GM23338 (cell line): ENCODE measurements at regions not wholly inside any gene's neighbourhood (a gene's known extent, or its start where the extent isn't known, plus 50 kb on each side); places are given as distances from the start of the nearest gene placed in this dataset.

ENCODE experiments used
- CREB1 ChIP-seq: fragments of 250-450 bp; sonication (Bioruptor Pico); IDR thresholded peaks from 2 replicates; pipeline ENCODE4 v1.5.0; 2020; ENCODE audit warnings: low read depth, mild to moderate bottlenecking, moderate library complexity
- CTCF ChIP-seq, 2 experiments: fragments of 200-600 bp in 1 of 2; sonication (generic) in 1 of 2; conservative IDR thresholded peaks; 2 replicates each; pipeline versions ENCODE4 v1.5.1 to v1.6.1; 2016 to 2017; ENCODE audit warnings: antibody characterized with exemption in 2 of 2, low read depth in 2 of 2, mild to moderate bottlenecking in 2 of 2, moderate library complexity in 1 of 2
- EZH2 ChIP-seq: fragments of 200-600 bp; sonication (generic); IDR thresholded peaks from one replicate; pipeline ENCODE4 v1.8.0; 2017; ENCODE audit warnings: antibody characterized with exemption, mild to moderate bottlenecking, low read depth; ENCODE audit not compliant: unreplicated experiment
- EZH2phosphoT487 ChIP-seq: fragments of 200-600 bp; sonication (generic); IDR thresholded peaks from one replicate; pipeline ENCODE4 v1.8.1; 2018; ENCODE audit warnings: antibody characterized with exemption; ENCODE audit not compliant: unreplicated experiment
- POLR2AphosphoS5 ChIP-seq: IDR thresholded peaks from 2 replicates; pipeline ENCODE4 v1.6.1; 2016; ENCODE audit warnings: antibody characterized with exemption, low read depth

- no peak for TF ChIP-seq CTCF (conservative IDR thresholded peaks at IDR 0.05; ENCODE audit: low read depth in 2 of 2)
- TF ChIP-seq EZH2, result no peak
- no peak for TF ChIP-seq CREB1
- no peak for TF ChIP-seq EZH2phosphoT487
- TF ChIP-seq POLR2AphosphoS5, result no peak
Measured at GRCh38 chr1:105556266-105556665, 1500.2 kb upstream of the PRMT6 start.
